ACHN (cell line): ENCODE measurements at regions not wholly inside any gene's neighbourhood (a gene's known extent, or its start where the extent isn't known, plus 50 kb on each side); places are given as distances from the start of the nearest gene placed in this dataset.
"Not testable (repeated sequence)": the region's sequence is repeated elsewhere in the genome, so short reads cannot be mapped to it uniquely, and the experiment has no call there.

Source experiments
- DNase-seq: peaks from one replicate; pipeline ENCODE4 v3.0.0-alpha.2; 2015
- in situ Hi-C: cut with HindIII; loops from 2 replicates; pipeline ENCODE4 v1.10.0; 2017; ENCODE audit warnings: low sequenced_read_pairs, low pct_ligation_motif_present, low pct_unique_long_range_greater_than_20kb

DNA sequence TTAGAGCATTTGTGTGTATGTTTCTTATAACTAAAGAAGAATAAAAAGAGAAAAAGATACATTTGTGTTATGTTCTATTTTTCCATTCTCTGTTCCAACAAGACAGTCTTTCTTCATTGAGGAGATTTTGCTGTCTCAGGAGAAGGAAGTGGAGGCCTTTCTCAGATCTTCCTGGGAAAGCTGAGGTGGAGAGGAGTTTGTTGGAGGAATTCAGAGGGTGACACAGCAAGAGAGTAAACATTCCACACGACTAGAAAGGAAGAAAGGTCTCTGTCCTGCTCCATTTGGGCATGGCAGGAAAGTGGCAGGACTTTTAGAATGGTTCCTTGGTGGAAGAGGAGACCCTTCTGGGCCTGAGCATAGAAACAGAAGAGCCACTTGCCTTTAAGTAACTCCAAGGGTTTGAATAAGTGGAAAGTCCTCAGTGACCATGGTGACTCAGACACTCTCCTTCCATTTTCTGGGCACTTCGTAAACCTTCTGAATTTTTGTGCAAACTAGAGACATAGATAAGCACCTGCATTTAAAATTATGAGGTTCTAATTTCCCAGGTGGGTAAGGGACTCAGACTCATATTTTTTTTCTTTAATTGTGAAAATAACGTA is 52.3 kb upstream of the COL5A2 start:
- in situ Hi-C loops: no loop called here
- no peak for DNase-seq

DNA sequence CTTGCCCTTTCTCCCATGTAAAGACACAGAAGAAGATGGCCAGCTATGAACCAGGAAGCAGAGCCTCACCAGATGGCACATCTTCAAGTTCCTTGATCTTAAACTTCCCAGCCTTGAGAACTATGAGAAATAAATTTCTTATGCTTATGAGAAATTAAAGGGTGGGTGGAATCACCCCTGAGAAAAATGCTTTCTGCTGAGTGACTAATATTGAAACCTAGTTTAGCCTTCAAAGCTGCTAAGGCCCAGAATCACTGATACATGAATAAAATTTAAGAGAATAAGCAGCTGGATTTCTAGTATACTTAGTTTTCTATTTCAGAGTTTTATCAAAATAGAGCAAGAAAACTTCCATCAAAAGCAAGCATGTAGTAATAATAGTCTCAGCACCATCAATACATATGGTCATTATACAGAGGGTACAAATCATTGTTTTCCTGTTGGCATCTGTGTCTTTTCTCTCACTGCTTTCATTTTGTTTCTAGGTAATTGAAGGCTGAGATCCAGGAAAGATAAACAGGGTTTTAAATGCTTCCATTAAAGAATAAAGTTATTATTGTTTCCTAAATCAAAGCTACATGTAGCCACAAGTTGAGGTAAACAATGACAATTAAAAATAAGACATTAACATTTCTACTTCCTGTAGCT is 53.3 kb upstream of the COL5A2 start:
- DNase-seq: no peak
- in situ Hi-C loops: no loop called here

DNA sequence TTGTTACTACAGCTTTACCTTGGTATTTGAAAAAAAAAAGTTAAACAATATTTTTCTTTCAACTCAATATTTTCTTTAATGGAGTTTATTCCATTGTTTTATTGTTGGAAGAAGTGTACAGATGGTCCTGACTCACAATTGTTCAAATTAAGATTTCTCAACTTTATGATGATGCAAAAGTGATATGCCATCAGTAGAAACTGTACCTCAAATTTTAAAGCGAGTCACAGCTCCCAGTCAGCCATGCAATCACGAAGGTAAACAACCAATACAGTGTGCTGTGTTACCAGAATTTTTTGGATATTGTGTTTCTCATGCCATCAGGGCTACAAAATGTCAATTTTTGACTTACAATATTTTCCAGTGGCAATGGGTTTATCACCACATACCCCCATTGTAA is 54.0 kb upstream of the COL5A2 start:
- no peak for DNase-seq
- in situ Hi-C loops: no loop called here

DNA sequence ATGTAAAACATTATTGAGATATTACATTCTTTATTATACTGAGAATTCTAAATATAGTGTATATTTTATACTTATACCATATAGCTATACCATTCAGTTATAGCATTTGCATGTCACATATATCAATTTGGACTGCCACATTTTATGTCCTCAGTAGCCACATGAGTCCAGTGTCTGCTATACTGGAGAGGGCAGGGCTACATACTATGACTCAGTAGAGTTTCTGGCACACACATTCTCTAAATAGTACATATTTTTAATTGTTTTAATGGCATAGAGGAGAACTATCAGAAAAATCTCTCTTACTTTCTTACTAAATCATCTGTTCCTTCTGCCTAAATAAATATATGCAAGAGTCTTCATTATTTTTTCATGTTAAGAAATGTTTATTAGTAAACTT is 55.4 kb upstream of the COL5A2 start:
- no peak for DNase-seq
- in situ Hi-C loops: no loop called here

DNA sequence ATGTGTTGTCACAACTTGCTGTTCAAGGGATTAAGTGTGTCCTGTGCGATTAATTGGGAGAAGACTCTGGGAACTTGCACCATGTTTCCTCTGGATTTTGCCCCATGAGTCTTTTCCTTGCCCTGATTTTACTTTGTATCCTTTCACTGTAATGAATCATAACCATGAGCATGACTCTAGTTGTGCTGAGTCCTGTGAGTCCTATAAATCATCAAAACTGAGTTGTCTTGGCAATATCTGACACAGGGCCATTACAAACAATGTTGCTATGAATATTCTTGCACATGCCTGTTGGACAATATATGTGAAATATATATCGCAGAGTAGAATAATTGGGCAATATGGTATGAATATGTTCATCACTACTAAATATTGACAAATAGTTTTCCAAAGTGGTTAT is 56.5 kb upstream of the COL5A2 start:
- no peak for DNase-seq
- in situ Hi-C loops: no loop called here

DNA sequence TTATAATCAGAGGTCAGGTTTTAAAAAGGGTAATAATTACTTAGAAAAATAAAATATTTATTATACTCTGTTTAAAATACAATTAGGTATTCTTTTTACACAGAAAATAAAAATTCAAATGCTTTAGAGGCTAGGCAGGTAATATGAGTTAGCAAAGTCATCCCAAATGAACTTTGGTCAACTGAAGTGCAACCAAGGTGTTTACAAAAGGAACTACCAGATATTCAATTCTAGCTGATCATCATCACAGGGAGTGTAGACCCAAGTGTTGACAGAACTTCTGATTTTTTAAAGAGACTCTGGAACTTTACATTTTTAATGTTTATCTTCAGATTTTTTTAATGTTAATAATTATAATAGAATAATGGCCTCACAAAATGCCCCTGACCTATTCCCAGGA is 59.3 kb upstream of the COL5A2 start:
- in situ Hi-C loops: no loop called here
- no peak for DNase-seq

DNA sequence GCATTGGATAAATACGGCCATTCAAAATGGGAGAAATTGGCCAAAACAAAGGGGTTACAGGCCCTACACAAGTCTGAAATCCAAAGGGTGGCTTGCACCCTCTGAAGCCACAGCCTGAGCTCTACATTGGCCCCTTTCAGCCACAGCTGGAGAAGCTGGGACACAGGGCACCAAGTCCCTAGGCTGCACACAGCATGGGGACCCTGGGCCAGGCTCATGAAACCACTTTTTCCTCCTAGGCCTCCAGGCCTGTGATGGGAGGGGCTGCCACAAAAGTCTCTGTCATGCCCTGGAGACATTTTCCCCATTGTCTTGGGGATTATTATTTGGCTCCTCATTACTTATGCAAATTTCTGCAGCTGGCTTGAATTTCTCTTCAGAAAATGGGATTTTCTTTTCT is 64.3 kb upstream of the COL5A2 start:
- DNase-seq, in situ Hi-C loops: not testable (repeated sequence)

DNA sequence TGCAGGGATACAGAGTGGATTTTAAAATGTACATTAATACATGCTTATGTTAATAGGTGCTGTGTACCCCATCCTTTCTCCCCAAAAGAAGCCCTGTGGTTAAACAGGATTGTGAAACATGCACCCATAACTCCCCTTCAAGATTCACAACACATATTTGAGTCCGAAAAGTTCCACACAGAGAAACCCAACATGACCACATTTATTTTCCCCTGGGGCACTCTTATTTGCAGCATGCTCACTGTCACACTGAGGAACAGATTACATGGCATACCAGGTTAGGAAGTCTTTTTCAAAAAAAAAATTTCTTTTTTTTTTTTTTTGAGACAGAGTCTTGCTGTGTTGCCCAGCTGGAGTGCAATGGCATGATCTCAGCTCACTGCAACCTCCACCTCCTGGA is 67.7 kb upstream of the COL5A2 start:
- in situ Hi-C loops: no loop called here
- DNase-seq: no peak

DNA sequence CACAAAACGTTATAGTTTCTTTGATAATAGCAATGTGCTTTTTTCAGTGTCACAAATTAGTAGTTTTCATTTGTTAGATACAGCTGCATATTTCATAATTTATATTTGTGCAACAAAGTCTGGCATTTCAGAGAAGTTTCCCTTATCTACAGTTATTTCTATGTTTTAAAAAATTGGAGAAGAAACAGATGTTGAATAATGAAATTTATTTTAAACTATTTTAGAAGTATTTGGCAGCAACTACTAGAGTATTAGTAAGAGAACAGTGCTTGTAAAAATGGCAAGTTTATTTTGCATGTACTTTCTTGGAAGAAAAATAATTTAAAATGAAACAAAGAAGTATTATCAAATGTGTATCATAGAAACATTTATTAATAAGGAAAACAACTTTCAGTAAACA is 68.6 kb upstream of the COL5A2 start:
- no peak for DNase-seq
- in situ Hi-C loops: no loop called here

DNA sequence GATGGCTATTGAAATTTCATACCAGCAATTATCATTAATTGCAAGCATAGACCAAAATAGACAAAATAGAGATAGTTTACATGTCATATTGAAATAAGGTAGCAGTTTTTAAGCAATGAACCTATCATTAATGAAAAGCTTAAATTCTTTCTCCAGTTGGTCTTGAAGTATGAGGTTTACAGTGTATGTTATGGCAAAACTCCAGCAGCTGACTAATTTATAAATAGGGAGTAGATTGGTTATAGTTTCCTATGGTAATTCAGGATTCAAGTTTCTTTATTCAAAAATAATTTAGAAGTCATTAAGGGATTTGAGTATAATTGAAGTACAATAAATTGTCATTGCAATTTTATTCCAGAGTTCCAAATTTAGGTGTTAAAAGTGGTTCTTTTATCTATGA is 69.6 kb upstream of the COL5A2 start:
- in situ Hi-C loops: no loop called here
- no peak for DNase-seq

DNA sequence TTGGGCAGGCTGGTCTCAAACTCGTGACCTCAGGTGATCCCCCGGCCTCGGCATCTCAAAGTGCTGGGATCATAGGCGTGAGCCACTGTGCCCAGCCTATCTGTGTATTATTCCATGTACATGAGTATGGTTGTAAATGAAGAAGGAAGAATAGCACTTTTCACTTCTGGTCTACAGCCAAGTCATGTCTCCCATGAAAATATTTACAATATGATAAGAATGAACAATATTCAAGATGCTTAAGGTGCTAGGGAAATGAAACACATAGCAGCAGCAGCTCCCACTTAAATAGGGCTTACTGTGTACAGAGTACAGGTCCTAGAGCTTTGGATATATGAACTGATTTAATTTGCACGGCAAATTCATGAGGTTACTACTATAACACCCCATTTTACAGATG is 70.3 kb upstream of the COL5A2 start:
- DNase-seq: no peak
- in situ Hi-C loops: no loop called here

DNA sequence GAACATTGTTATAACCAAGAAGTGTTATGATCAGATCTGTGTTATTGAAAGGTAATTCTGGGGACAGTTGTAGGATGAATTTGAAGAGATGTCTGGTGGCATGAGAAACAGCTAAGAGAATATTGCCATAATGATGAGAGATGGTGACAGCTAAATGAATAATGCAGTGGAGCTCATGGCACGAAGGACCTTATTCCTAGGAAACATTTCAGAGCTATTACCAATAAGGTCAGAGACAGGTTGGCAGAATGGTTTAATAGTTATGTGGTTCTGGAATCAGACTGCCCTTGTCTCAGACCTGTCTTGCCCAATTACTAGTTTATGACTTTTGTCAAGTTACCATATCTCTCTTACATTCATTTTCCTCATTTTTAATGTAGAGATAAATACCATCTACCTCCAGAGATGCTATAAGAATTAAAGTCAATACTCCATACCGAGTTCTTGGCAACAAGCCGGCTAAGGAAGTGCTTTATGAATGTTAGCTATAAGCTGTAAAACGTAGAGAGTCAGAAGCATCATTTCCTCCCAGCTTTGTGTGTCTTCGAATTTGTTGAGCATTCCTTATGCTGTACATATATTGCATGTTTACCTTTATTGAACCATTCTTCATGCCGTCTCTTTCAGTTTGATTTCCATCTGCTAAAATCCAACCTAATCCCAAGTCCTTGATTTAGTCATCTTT is 73.6 kb upstream of the COL5A2 start:
- DNase-seq: no peak
- in situ Hi-C loops: no loop called here

DNA sequence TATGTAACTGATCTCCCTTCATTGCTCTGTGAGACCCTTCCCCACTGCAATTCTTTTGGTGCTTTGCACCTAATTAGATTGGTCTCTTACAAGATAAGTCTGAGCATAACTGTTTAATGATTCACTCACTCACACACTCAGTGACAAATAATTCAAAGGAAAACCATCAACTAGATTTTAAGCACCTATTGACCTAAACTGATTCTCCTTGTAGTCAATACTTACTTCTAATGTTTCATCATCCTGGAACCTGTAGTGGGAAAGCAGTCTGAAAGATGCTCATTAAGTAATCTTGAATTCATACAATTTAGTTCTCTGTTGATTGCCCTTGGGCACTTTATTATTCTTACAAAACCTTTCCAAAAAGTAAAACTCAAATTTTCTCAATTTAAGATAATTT is 74.3 kb upstream of the COL5A2 start:
- DNase-seq: no peak
- in situ Hi-C loops: no loop called here

DNA sequence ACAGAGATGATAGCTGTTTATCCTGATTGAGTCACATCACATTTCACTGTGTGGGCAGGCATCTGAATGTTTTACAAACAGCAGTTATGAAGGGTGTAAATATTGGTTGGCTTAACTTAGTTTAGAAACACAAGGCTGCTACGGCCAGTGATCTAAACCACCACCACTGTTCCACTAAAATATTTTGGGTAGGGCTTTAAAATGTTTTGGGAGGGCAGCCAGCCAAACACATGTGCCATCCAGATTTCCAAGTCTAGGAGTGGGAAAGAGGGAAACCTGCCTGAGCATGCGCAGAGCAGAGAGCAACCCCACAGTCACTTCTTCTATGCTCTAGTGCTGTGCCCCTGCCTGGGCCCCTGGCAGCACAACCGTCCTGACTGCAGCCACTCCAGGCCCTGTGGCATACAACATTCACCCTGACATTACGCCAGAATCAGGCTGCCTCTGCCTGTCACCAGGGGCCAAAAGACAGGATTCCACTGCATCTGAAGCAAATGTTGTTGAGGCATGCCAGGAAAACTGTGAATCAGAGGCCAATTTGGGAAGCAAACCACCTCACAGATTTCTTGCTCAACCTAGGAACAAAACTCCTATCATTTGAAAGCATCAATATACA is 74.8 kb upstream of the COL5A2 start:
- in situ Hi-C loops: no loop called here
- DNase-seq: no peak

DNA sequence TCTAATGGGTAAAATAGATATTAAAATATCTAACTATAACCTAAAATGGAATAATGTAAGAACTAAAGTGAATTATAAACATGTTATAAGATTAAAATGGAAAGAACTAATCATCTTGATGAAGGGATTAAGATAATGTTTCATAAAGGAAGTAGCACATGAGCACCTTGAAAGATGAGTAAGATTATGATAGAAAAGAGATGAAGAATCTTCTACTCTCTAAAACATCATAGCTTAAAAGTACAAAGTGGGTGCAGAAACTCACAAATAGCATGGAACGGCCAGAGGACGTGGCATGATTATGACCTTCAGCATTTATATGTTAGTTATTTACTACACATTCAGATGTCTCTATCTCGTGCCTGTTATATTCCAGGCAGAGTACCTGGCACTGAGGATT is 76.2 kb upstream of the COL5A2 start:
- no peak for DNase-seq
- in situ Hi-C loops: no loop called here

DNA sequence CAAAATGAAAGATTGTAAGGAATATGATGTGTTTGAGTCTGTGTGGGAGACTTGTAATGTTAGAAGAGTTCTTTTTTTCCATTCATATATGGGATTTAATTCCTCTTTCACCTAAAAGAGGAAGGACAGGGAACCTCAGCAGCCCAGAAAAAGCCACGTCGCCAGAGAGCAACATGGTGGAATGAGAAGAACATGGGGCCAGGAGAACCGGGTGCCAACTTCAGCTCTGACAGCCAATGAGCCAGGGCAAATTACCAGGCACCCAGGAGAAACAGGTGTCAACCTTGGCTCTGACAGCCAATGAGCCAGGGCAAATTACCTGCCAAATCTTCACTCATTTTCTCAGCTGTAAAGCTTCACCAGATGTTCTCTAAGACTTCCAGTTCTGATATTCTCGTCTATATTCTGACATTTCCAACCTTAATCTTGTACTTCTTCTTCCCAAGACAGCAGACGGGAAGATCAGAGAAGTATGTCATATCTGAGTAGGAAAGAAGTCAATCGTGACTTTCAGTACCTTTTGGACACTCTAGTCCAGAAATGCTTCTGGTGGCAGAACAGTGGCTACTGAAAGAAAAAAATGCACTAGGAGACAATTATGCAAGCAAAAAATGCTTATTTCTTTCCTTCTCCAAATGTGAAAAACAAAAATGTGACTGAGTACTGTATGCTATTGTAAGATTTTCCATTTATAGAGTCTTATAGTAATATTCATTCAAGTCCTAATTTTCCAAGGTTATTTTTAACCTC is 79.2 kb upstream of the COL5A2 start:
- in situ Hi-C loops: no loop called here
- DNase-seq: no peak

DNA sequence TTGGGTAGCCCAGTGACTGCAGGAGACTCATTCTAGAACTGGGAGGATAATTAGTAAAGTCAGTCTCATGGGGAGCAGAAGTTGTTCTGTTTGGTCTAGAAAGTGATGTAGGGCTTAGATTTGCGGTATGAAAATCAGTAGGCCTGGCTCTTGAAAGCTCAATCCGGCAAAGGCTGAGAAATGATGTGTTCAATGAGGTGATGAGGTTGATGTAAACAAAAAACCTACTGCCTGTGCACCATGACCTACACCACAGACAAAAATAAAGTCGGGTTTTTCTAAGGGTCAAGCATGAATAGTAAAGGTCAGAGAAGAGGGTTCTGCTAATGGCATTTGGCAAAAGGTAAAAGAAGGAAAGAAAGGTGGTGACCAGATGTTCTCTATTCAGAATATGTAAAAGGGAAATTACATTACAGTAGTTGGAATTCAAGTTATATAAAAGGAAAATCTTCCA is 80.8 kb upstream of the COL5A2 start:
- no peak for DNase-seq
- in situ Hi-C loops: no loop called here

DNA sequence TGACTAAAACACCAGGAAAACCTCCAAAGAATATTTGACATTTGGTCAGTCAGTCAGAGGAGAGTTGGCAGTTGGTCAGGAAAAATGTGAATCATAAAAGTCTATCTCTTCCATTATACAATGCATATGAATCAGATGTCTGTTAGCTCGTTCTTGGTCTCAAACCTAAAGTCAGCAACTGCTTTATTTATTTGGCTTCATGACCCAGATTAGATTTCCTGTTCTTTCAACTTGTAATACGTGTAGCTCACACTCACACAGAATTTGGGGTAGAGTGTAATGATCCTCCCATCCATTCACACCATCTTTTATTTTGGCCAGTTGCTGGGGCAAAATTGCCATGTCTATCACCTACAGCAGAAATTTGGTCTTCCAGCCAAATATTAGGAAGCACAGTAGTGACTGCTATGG is 81.9 kb upstream of the COL5A2 start:
- in situ Hi-C loops: no loop called here
- DNase-seq: no peak

DNA sequence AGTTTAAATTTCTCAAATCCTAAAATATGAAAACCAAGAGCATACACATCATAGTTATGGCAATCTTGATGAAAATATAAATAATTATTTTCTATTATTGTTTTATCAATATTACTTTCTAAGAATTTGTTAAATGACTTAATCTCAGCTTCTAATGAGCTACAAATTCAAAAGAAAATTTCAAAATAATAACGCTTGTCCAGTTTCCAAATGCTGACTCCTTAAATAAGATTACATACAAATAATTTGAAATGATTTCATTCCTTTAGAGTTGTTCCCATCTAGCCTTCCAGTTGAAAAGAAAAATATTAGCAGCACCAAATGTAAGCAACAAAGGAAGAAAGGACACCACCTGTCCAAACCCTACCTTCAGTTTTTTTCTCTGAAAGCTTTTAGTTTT is 82.4 kb upstream of the COL5A2 start:
- in situ Hi-C loops: no loop called here
- DNase-seq: no peak
